HEK293 (cell line): ENCODE measurements at regions not wholly inside any gene's neighbourhood (a gene's known extent, or its start where the extent isn't known, plus 50 kb on each side); places are given as distances from the start of the nearest gene placed in this dataset.

Experiments
- CTCF ChIA-PET: fragments of 350-600 bp; formaldehyde crosslinking; extraction: SDS; loops from one replicate; lab custom pipeline; 2021; ENCODE audit warnings: antibody characterized with exemption; lab: Yijun Ruan, JAX
- POLR2A ChIA-PET: fragments of 300-600 bp; formaldehyde crosslinking; extraction: SDS; loops from one replicate; lab custom pipeline; 2020; ENCODE audit warnings: antibody characterized with exemption, inconsistent platforms; lab: Yijun Ruan, JAX
- H3K27ac ChIP-seq: fragments of 200-500 bp; sonication (Bioruptor generic); 2 replicates; pipeline ENCODE4 v1.5.1; 2014; ENCODE audit warnings: low read depth, low read length, control low read depth, inconsistent platforms; ENCODE audit errors: extremely low read depth
- H3K36me3 ChIP-seq, 2 experiments: fragments of 200-500 bp in 1 of 2; sonication (Bioruptor generic) in 1 of 2; 1 replicate in 1 of 2; 2 replicates in 1 of 2; pipeline ENCODE4 v1.5.1; 2014 to 2017; ENCODE audit warnings: inconsistent platforms in 2 of 2, low read length in 2 of 2; ENCODE audit not compliant: control insufficient read depth in 2 of 2, insufficient read depth in 1 of 2
- H3K4me1 ChIP-seq: fragments of 200-500 bp; sonication (Bioruptor generic); 2 replicates; pipeline ENCODE4 v1.5.1; 2014; ENCODE audit warnings: mild to moderate bottlenecking, low read length, inconsistent platforms; ENCODE audit not compliant: control insufficient read depth, insufficient read depth
- H3K4me3 ChIP-seq: 2 replicates; pipeline ENCODE4 v1.5.1; 2011; ENCODE audit warnings: low read depth, mild to moderate bottlenecking, control low read depth, low read length, moderate library complexity
- H3K9me3 ChIP-seq: fragments of 200-500 bp; sonication (Bioruptor generic); 2 replicates; pipeline ENCODE4 v1.5.1; 2014; ENCODE audit warnings: low read depth, low read length, inconsistent platforms; ENCODE audit not compliant: control insufficient read depth, insufficient read depth
- BCL11A ChIP-seq: fragments of 450-650 bp; formaldehyde crosslinking; IDR thresholded peaks from 2 replicates; pipeline ENCODE4 v1.5.1; 2016; ENCODE audit warnings: low read depth, missing biosample characterization, missing genetic modification characterization
- GLI2 ChIP-seq: fragments of 450-650 bp; formaldehyde crosslinking; IDR thresholded peaks from 2 replicates; pipeline ENCODE4; 2017; ENCODE audit warnings: missing biosample characterization, missing genetic modification characterization, low read depth, borderline replicate concordance
- HOXD13 ChIP-seq: sonication (generic); formaldehyde crosslinking; IDR thresholded peaks from 2 replicates; pipeline ENCODE4 v1.8.0; 2022; ENCODE audit warnings: missing genetic modification reagents, borderline replicate concordance
- PRDM2 ChIP-seq: fragments of 450-650 bp; formaldehyde crosslinking; IDR thresholded peaks from 2 replicates; pipeline ENCODE4 v1.5.1; 2016; ENCODE audit warnings: missing biosample characterization, missing genetic modification characterization, borderline replicate concordance
- REST ChIP-seq: fragments of 450-650 bp; formaldehyde crosslinking; IDR thresholded peaks from 2 replicates; pipeline ENCODE4 v1.5.1; 2016; ENCODE audit warnings: missing biosample characterization, missing genetic modification characterization
- YY1 ChIP-seq: fragments of 450-650 bp; formaldehyde crosslinking; IDR thresholded peaks from 2 replicates; pipeline ENCODE4 v1.5.1; 2018; ENCODE audit warnings: missing biosample characterization, missing genetic modification characterization
- ZBTB8A ChIP-seq: fragments of 450-650 bp; formaldehyde crosslinking; IDR thresholded peaks from 2 replicates; pipeline ENCODE4 v1.5.1; 2016; ENCODE audit warnings: missing biosample characterization, missing genetic modification characterization
- ZNF140 ChIP-seq: fragments of 450-650 bp; formaldehyde crosslinking; IDR thresholded peaks from 2 replicates; pipeline ENCODE4 v1.5.1; 2016; ENCODE audit warnings: missing biosample characterization, missing genetic modification characterization
- ZNF211 ChIP-seq: fragments of 450-650 bp; formaldehyde crosslinking; IDR thresholded peaks from 2 replicates; pipeline ENCODE4 v1.5.1; 2016; ENCODE audit warnings: low read depth, missing biosample characterization, missing genetic modification characterization
- ZNF692 ChIP-seq: fragments of 450-650 bp; formaldehyde crosslinking; IDR thresholded peaks from 2 replicates; pipeline ENCODE4 v1.5.1; 2016; ENCODE audit warnings: missing biosample characterization, missing genetic modification characterization
- ZNF701 ChIP-seq: fragments of 450-650 bp; formaldehyde crosslinking; IDR thresholded peaks from 2 replicates; pipeline ENCODE4 v1.5.1; 2016; ENCODE audit warnings: missing biosample characterization, missing genetic modification characterization
- ZNF777 ChIP-seq: fragments of 450-650 bp; formaldehyde crosslinking; IDR thresholded peaks from 2 replicates; pipeline ENCODE4 v1.5.1; 2017; ENCODE audit warnings: missing biosample characterization, missing genetic modification characterization, borderline replicate concordance

GRCh38 chr7:46756256-46756655 lies 825.7 kb downstream of the TNS3 start:
- Histone ChIP-seq H3K4me3 (no peak overlapping the region), H3K27ac (no peak overlapping the region), H3K4me1 (peaks cover 16% of the 10 kb centered on the region), H3K9me3 (no peaks in the 10 kb centered on the region), H3K36me3 (no peaks in the 10 kb centered on the region)
- TF ChIP-seq REST (tag by site-specific recombination) (no peak), ZNF701 (no peak)
- ChIA-PET POLR2A (no interaction called here), CTCF (interaction anchor here (0.6 kb wide), 1 partner anchor 15 kb away, joined by 3 read pairs; no protein-coding TSS in a partner anchor)

GRCh38 chr7:46755120-46756034 lies 826.5 kb downstream of the TNS3 start:
- ChIA-PET POLR2A (no interaction called here), CTCF (interaction anchor here (0.7 kb wide), 1 partner anchor 142 kb away, joined by 4 read pairs; no protein-coding TSS in a partner anchor)

GRCh38 chr7:46754140-46754720 lies 827.7 kb downstream of the TNS3 start:
- ChIA-PET POLR2A (no interaction called here), CTCF (no interaction called here)
- no peaks in the 10 kb centered on the region for H3K9me3 ChIP-seq
- H3K27ac ChIP-seq = no peak overlapping the region; the same call in 1 of the 2 replicates
- H3K4me3 ChIP-seq = no peak overlapping the region
- peaks cover 16% of the 10 kb centered on the region for H3K4me1 ChIP-seq
- H3K36me3 ChIP-seq = no peaks in the 10 kb centered on the region
- TF ChIP-seq YY1 (tag by site-specific recombination) = no peak
- TF ChIP-seq PRDM2 (tag by site-specific recombination) = no peak
- TF ChIP-seq GLI2 = no peak
- TF ChIP-seq ZBTB8A (tag by site-specific recombination) = no peak
- TF ChIP-seq ZNF140 = no peak
- TF ChIP-seq BCL11A = no peak
- TF ChIP-seq ZNF211 (tag by site-specific recombination) = no peak
- TF ChIP-seq HOXD13 (CRISPR knock-in tag) = no peak

More at GRCh38 chr7:46755120-46756034, 826.5 kb downstream of the TNS3 start:
- TF ChIP-seq ZNF692 (tag by site-specific recombination) (0 out of 2 replicates have a peak, but pooled peaks have one; percentile 50), ZNF777 (tag by site-specific recombination) (no peak)
- H3K4me1 ChIP-seq = peaks cover 16% of the 10 kb centered on the region
- H3K27ac ChIP-seq = no peak overlapping the region
- H3K9me3 ChIP-seq = no peaks in the 10 kb centered on the region
- H3K4me3 ChIP-seq = no peak overlapping the region
- H3K36me3 ChIP-seq = no peaks in the 10 kb centered on the region
